HG02623 (cell line): ENCODE measurements at regions not wholly inside any gene's neighbourhood (a gene's known extent, or its start where the extent isn't known, plus 50 kb on each side); places are given as distances from the start of the nearest gene placed in this dataset.
"Not testable (repeated sequence)": the region's sequence is repeated elsewhere in the genome, so short reads cannot be mapped to it uniquely, and the experiment has no call there.

Experiments used
- ATAC-seq: cut with Tn5 transposase; IDR thresholded peaks from one replicate; pipeline ENCODE4 v1.9.1; 2021; ENCODE audit warnings: moderate library complexity; ENCODE audit not compliant: unreplicated experiment

DNA sequence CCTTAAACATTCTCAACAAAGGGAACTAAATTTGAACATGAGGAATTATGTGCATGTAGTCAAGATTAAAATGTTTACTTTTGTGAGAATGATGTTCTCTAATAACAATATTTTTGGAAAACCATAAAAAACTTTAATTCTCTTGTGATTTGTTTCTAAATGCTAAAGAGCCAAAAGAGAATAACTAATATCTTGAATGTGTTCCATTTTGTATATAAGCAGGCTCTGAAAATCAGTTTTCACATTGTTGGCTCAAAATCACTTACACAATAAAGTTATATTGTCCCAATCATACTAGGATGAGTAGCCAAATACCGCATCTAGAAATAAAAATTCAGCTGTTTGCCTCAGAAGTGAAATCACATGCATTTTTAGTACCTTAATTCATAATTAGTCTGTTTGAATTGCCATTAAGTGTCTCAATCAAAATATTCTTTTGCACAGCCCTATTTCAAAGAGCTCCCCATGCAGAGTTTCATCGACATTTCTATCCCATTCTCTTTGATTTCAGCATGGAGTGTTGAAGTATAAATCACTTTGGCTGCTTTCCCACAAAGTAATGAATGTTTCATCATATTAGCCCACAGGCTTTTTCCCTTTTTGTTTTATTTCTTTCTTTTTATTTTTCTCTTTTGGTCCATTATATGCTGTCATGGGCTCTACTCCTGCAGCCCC lies 420.3 kb upstream of the POM121L12 start:
- no peak for ATAC-seq

GRCh38 chr7:52609511-52609910 lies 425.9 kb upstream of the POM121L12 start:
- no peak for ATAC-seq

DNA sequence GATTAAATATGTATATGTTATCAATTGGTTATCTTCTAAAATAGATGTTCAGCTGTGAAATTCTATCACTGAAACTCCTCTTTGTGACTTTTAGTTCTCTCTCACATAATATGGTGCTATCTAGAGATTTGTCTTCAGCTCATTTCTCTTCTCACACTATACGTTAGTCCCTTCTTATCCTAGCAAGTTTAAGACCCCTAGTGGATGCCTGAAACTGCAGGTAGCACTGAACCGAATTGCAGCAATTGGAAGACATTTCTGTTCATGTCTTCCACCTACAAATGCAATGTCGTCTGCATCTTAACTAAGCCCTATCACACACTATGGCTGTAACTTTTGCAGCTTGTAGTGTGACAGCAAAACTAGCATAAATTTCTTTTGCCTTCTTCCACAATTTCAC lies 442.7 kb upstream of the POM121L12 start:
- no peak for ATAC-seq

- no peak for ATAC-seq
These were observed 448.7 kb upstream of the POM121L12 start for GRCh38 chr7:52586704-52587103.

- no peak for ATAC-seq
These were observed 451.4 kb upstream of the POM121L12 start for GRCh38 chr7:52584041-52584440.

DNA sequence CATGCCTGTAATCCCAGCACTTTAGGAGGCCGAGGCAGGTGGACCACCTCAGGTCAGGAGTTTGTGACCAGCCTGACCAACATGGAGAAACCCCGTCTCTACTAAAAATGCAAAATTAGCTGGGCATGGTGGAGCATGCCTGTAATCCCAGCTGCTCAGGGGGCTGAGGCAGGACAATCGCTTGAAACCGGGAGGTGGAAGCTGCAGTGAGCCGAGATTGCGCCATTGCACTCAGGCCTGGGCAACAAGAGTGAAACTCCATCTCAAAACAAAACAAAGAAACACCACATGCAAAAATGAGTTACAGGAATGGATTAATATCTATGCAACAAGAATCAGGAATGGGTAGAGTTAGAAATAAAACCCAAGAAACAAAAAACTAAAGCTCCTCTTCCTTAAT lies 462.3 kb upstream of the POM121L12 start:
- ATAC-seq = not testable (repeated sequence)

DNA sequence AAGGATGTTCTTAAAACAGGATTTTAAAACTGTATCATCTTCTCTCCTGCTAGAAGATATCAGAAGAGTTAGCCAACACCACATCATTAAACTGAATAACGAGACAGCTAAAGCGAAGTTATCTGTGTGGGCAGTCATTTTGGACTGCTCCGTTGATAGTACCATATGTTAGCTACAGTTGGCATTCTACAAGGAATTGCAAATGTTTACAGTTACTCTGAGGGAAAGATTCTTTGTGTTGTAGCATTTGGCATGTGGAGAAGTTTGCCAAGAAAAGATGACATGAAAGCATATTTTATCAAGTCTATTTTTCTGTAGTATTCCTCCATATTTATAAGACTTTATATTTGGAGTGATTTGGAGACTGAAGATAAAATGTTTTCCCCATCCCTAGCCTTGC lies 464.4 kb upstream of the POM121L12 start:
- ATAC-seq = no peak

DNA sequence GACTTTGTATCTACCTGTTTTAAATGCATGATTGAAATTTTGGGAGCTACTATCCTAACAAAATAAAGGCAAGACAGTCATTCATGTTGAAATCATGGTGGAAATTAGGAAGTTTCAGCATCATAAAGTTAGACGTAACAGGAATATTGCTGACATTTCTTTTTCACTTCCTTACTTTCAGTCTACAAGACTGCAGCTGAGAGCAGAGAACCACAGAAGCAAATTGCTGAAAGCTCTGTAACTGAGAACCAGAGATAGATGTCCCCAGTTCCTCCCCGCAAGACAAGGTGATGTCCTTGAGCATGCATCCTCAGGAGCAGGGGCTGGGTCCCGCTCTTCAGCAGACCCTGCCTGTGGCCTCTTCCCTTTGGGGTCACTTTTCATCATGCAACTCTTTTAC lies 466.3 kb upstream of the POM121L12 start:
- ATAC-seq = no peak

DNA sequence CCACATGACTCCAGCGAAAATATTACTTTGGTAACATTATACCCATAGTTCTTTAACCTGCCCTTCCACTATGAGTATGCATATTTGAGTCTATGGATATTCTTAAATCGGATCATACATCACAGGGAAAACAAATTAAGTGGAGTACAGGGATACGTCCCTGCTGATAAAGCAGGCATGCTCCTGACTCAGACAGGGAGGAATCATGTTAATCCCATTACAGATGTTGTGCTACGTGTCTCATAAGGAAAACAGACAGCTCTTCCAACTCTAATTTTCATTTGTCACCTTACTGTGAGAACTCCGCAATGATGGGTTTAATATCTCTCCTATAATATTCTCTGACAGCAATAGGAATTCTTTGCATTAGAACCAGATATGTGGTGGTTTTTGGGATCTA lies 469.5 kb upstream of the POM121L12 start:
- no peak for ATAC-seq

DNA sequence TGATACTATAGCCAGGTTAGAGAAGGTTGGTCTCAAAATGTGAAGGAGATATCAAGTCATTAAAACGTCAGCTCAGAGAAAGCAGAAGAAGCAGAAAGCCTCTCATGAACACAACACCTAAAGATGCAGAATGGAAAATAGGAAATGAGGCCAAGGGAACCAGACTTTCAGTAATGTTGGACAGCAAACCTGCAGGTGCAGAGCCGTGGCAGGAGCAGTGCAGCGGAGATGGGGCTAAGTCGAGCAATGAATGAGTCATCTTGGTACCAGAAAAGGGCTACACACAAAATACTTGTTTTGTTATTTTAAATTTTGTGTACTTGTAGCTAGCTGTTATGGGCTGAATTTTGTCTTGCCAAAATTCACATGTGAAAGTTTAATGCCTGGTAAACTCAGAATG lies 479.6 kb upstream of the POM121L12 start:
- no peak for ATAC-seq

DNA sequence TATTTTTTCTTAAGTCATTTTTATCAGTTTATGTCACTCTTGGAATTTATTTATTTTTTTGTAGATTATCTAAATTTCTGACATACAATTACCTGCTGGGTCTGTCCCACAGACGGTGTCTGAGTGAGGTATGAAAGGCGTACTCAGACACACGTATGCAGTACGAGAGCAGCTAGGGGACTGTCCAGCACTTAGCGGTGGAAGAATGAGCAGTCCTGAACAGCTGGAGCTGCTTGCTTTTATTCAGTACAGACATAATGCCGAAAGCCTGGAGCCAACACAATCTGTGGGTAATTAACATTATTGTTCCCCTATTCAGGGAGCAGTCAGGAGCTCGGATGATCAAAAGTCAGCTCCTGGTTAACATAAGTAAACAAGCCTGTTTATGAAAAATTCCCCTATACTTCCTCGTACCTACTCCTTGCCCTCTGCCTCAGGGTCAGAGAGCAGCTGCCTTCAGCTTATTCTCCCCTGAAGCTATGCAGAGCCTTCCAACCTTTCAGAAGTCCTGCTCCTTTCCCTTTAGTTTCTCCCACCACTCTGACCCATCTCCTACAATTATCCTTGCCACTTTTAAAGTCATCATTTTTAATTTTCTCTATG lies 488.0 kb upstream of the POM121L12 start:
- ATAC-seq = no peak

GRCh38 chr7:52541198-52541765 lies 494.2 kb upstream of the POM121L12 start:
- not testable (repeated sequence) for ATAC-seq

GRCh38 chr7:52540041-52540440 lies 495.4 kb upstream of the POM121L12 start:
- no peak for ATAC-seq

GRCh38 chr7:52539414-52539813 lies 496.0 kb upstream of the POM121L12 start:
- ATAC-seq = no peak

GRCh38 chr7:52537051-52537450 lies 498.4 kb upstream of the POM121L12 start:
- no peak for ATAC-seq

DNA sequence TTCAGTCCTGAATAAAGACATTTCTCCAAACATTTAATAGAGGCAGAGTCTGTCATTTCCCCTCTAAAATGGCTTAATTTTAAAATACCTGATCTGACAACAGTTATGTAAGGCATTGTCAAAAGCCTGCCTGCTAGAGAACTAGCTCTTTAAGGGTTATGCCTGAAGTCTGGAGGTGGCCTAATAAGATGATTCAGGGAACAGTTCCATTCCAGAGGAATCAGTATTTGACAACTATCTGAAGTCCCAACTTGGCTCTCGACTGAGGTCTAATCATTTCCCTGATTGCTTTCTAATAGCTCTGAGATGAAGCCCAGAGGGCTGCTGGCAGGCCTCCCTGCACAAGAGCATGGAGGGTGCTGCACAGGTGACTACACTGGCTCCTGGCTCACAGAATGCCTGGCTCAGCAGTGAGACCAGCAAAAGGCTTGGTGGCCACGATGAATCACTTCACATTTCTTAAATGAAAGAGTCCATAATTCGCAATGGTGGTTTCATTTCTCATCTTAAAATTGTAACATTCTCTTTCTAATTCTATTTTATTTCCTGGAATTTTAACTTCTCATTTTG lies 509.6 kb upstream of the POM121L12 start:
- no peak for ATAC-seq

- ATAC-seq = no peak
These were observed 516.6 kb upstream of the POM121L12 start for GRCh38 chr7:52518869-52519268.

- no peak for ATAC-seq
These were observed 522.8 kb upstream of the POM121L12 start for GRCh38 chr7:52512656-52513055.

DNA sequence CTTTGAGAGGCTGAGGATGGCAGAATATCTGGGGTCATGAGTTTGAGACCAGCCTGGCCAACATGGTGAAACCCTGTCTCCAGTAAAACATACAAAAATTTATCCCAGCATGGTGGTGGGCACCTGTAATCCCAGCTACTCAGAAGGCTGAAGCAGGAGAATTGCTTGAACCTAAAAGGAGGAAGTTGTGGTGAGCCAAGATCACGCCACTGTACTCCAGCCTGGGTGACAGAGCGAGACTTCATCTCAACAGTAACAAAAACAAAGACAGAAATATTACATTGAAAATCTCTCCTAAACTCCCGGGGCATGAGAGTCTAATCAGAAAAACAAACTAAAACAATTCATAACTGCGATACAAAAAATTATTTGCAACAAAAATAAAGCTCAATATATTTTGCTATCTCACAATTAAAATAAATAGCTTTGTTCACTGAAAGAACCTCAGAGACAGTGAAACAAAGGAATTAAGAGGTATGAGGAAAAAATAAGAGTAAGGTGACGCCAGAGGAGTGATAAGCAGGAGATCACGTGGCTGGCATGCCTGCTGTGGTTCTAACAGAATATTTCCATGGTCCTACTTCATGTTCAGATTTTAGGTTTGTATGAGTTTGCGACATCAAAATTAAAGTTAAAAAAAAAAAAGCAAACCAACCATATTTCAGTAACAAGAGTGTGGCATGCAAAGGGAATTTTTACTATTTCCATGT lies 527.7 kb upstream of the POM121L12 start:
- ATAC-seq = no peak

DNA sequence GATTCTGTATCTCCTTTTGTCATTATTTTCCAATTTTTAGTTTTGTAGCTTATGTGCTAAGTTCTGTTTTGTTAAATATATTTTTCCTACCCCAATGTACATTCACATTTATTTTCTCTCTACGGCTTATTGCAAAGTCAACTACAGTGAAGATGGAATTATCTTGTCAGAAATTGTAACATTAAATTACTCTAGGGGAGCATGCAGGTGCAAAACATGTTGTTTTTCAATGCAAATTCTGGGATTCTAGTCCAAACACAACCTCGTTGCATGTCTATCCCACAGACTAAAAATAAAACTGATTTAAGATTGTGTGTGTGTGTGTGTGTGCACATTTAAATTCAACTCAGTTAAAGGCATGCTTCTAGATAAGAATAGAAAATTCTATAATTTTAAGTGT lies 529.1 kb upstream of the POM121L12 start:
- no peak for ATAC-seq

DNA sequence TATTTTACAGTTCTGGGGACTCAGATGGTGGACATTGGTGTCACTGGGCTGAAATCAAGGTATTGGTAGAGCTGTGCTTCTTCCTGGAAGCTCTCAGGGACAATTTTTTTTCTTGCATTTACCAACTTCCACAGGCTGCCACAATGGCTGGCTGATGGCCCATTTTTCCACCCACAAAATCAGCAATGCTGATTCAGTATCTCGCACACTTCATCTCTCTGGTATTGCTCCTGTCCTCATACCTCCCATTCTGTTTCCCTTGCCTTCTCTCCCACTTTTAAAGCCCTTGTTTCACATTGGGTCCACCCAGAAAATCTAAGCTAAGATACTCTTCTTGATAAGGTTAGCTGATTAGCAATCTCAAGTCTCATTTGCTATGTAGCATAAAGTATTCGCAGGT lies 530.9 kb upstream of the POM121L12 start:
- no peak for ATAC-seq

GRCh38 chr7:52502281-52502680 lies 533.2 kb upstream of the POM121L12 start:
- no peak for ATAC-seq
